ENCODE measurements at regions not wholly inside any gene's neighbourhood (a gene's known extent, or its start where the extent isn't known, plus 50 kb on each side); places are given as distances from the start of the nearest gene placed in this dataset.

GRCh38 chr21:21682172-21682571 is 684.0 kb downstream of the NCAM2 start:
- TF ChIP-seq CTCF (IDR thresholded peaks at IDR 0.05; ENCODE audit: insufficient read depth in 1 of 2, low read depth in 1 of 2, low read length in 1 of 2, severe bottlenecking in 1 of 2, unreplicated experiment in 1 of 2) = no peak
- H3K27me3 ChIP-seq (replicated peaks; ENCODE audit: control insufficient read depth, insufficient read depth, low read length) = no peaks in the 10 kb centered on the region
- H3K9me3 ChIP-seq = no peaks in the 10 kb centered on the region
- H3K36me3 ChIP-seq (ENCODE audit: control insufficient read depth, insufficient read depth, low read length) = no peaks in the 10 kb centered on the region
- Mint-ChIP-seq H3K27ac (ENCODE audit: unreplicated experiment) (no peak overlapping the region), H3K9me3 (ENCODE audit: unreplicated experiment) (no peaks in the 10 kb centered on the region), H3K36me3 (ENCODE audit: insufficient read depth, unreplicated experiment) (no peaks in the 10 kb centered on the region), H3K4me1 (ENCODE audit: low read depth, unreplicated experiment) (no peaks in the 10 kb centered on the region), H3K27me3 (ENCODE audit: insufficient read depth, unreplicated experiment) (no peaks in the 10 kb centered on the region), H3K4me3 (ENCODE audit: unreplicated experiment) (no peak overlapping the region)
- no peaks in the 10 kb centered on the region for H3K4me1 ChIP-seq
- ChIA-PET POLR2A (no interaction called here), CTCF (no interaction called here)
- BruUV-seq (replicated peaks) = no TSS peak
- no peak overlapping the region for H3K4me3 ChIP-seq (ENCODE audit: low read depth, low read length)
- no peak for DNase-seq
- intact Hi-C loops (cut with micrococcal nuclease; ENCODE audit: unreplicated experiment) = no loop called here

GRCh38 chr21:21688889-21689288 is 690.7 kb downstream of the NCAM2 start:
- TF ChIP-seq CTCF (IDR thresholded peaks at IDR 0.05; ENCODE audit: insufficient read depth in 1 of 2, low read depth in 1 of 2, low read length in 1 of 2, severe bottlenecking in 1 of 2, unreplicated experiment in 1 of 2) = peak; percentile 21 to 23
- Mint-ChIP-seq H3K27ac (ENCODE audit: unreplicated experiment) (no peak overlapping the region), H3K4me1 (ENCODE audit: low read depth, unreplicated experiment) (no peaks in the 10 kb centered on the region), H3K9me3 (ENCODE audit: unreplicated experiment) (no peaks in the 10 kb centered on the region), H3K27me3 (ENCODE audit: insufficient read depth, unreplicated experiment) (no peaks in the 10 kb centered on the region), H3K36me3 (ENCODE audit: insufficient read depth, unreplicated experiment) (no peaks in the 10 kb centered on the region), H3K4me3 (ENCODE audit: unreplicated experiment) (no peak overlapping the region)
- H3K36me3 ChIP-seq (ENCODE audit: control insufficient read depth, insufficient read depth, low read length) = no peaks in the 10 kb centered on the region
- BruUV-seq (replicated peaks) = no TSS peak
- ChIA-PET CTCF (no interaction called here), POLR2A (no interaction called here)
- no peaks in the 10 kb centered on the region for H3K9me3 ChIP-seq
- peak; percentile 9 to 34 for DNase-seq
- intact Hi-C loops (cut with micrococcal nuclease; ENCODE audit: unreplicated experiment) = no loop called here
- no peak overlapping the region for H3K4me3 ChIP-seq (ENCODE audit: low read depth, low read length)
- H3K4me1 ChIP-seq = no peaks in the 10 kb centered on the region
- H3K27me3 ChIP-seq (replicated peaks; ENCODE audit: control insufficient read depth, insufficient read depth, low read length) = no peaks in the 10 kb centered on the region

- no peaks in the 10 kb centered on the region for H3K27me3 Mint-ChIP-seq (ENCODE audit: insufficient read depth, unreplicated experiment)
- TF ChIP-seq CTCF (IDR thresholded peaks at IDR 0.05; ENCODE audit: insufficient read depth in 1 of 2, low read depth in 1 of 2, low read length in 1 of 2, severe bottlenecking in 1 of 2, unreplicated experiment in 1 of 2) = no peak
- Histone ChIP-seq H3K9me3 (no peaks in the 10 kb centered on the region), H3K27me3 (replicated peaks; ENCODE audit: control insufficient read depth, insufficient read depth, low read length) (no peaks in the 10 kb centered on the region), H3K4me3 (ENCODE audit: low read depth, low read length) (no peak overlapping the region), H3K36me3 (ENCODE audit: control insufficient read depth, insufficient read depth, low read length) (no peaks in the 10 kb centered on the region), H3K4me1 (no peaks in the 10 kb centered on the region)
- no peaks in the 10 kb centered on the region for H3K36me3 Mint-ChIP-seq (ENCODE audit: insufficient read depth, unreplicated experiment)
- no peaks in the 10 kb centered on the region for H3K4me1 Mint-ChIP-seq (ENCODE audit: low read depth, unreplicated experiment)
- no peak for DNase-seq
- ChIA-PET POLR2A (no interaction called here), CTCF (no interaction called here)
- no TSS peak for BruUV-seq (replicated peaks)
- H3K9me3 Mint-ChIP-seq (ENCODE audit: unreplicated experiment) = no peaks in the 10 kb centered on the region
- H3K4me3 Mint-ChIP-seq (ENCODE audit: unreplicated experiment) = no peak overlapping the region
- H3K27ac Mint-ChIP-seq (ENCODE audit: unreplicated experiment) = no peak overlapping the region
- intact Hi-C loops (cut with micrococcal nuclease; ENCODE audit: unreplicated experiment) = no loop called here
These were observed 692.0 kb downstream of the NCAM2 start for GRCh38 chr21:21690068-21690665.

All from Caco-2 (cell line).